ENCODE measurements at regions not wholly inside any gene's neighbourhood (a gene's known extent, or its start where the extent isn't known, plus 50 kb on each side); places are given as distances from the start of the nearest gene placed in this dataset.

DNA sequence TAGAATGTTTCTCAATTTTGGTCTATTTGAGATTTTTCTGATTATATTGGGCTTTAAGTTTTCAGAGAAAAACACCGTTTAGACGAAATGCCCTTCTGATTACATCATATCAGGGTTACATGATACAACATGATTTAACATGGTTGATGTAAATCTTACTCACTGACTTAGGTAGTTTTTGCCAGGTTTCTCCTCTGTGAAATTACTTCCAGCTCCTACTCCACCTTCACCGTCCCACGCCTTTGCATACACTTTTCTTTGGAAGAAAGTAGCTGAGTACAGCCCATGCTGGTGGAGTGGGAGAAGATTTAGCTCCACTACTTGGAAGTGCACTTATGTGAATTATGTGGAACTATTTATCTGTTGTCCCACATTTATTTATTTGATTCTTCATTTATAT, 433.2 kb upstream of the KLHL1 start:
- TF ChIP-seq, protein P1, sequence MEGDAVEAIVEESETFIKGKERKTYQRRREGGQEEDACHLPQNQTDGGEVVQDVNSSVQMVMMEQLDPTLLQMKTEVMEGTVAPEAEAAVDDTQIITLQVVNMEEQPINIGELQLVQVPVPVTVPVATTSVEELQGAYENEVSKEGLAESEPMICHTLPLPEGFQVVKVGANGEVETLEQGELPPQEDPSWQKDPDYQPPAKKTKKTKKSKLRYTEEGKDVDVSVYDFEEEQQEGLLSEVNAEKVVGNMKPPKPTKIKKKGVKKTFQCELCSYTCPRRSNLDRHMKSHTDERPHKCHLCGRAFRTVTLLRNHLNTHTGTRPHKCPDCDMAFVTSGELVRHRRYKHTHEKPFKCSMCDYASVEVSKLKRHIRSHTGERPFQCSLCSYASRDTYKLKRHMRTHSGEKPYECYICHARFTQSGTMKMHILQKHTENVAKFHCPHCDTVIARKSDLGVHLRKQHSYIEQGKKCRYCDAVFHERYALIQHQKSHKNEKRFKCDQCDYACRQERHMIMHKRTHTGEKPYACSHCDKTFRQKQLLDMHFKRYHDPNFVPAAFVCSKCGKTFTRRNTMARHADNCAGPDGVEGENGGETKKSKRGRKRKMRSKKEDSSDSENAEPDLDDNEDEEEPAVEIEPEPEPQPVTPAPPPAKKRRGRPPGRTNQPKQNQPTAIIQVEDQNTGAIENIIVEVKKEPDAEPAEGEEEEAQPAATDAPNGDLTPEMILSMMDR (IDR thresholded peaks at IDR 0.05; ENCODE audit: poor library complexity, severe bottlenecking), result no peak
- Histone ChIP-seq H3K27ac (ENCODE audit: poor library complexity, severe bottlenecking) (no peak overlapping the region), H3K36me3 (ENCODE audit: low read depth) (no peaks in the 10 kb centered on the region), H3K4me3 (ENCODE audit: severe bottlenecking) (no peak overlapping the region), H3K4me1 (ENCODE audit: insufficient read depth, poor library complexity, severe bottlenecking) (peaks cover 5% of the 10 kb centered on the region), H3K9me3 (ENCODE audit: severe bottlenecking) (no peaks in the 10 kb centered on the region), H3K27me3 (ENCODE audit: insufficient read depth, poor library complexity, severe bottlenecking) (no peaks in the 10 kb centered on the region)
- DNase-seq (ENCODE audit: low spot score), result no peak
- peak; percentile 36; the same call in 1 of the 3 replicates for ATAC-seq (ENCODE audit: low read depth)

- TF ChIP-seq, protein P1 (IDR thresholded peaks at IDR 0.05; ENCODE audit: poor library complexity, severe bottlenecking), result no peak
- Histone ChIP-seq H3K4me1 (ENCODE audit: insufficient read depth, poor library complexity, severe bottlenecking) (no peaks in the 10 kb centered on the region), H3K4me3 (ENCODE audit: severe bottlenecking) (no peak overlapping the region), H3K27me3 (ENCODE audit: insufficient read depth, poor library complexity, severe bottlenecking) (no peaks in the 10 kb centered on the region), H3K9me3 (ENCODE audit: severe bottlenecking) (no peaks in the 10 kb centered on the region), H3K36me3 (ENCODE audit: low read depth) (no peaks in the 10 kb centered on the region), H3K27ac (ENCODE audit: poor library complexity, severe bottlenecking) (no peak overlapping the region)
- ATAC-seq (ENCODE audit: low read depth), result no peak
- no peak for DNase-seq (ENCODE audit: low spot score)
Observed at GRCh38 chr13:70534466-70534865, 426.2 kb upstream of the KLHL1 start.

DNA sequence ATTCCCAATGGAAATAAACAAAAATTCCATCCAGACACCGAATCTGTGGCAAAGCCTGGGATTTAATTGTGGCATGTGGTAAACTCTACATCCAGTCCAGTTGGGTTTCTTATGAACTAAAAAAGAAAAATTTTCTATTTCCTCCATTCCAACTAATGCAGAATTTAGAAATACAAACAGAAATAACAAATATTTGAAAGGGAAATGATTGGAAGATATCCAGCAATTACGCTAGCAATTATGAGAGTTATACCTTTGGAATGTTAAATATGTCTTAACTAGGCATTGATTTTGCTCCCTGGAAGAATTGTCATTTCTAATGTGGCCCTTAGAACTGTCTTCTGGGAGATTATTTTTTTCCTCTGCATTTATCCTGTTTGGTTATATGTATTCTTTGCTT, 421.4 kb upstream of the KLHL1 start:
- Histone ChIP-seq H3K36me3 (ENCODE audit: low read depth) (no peaks in the 10 kb centered on the region), H3K4me1 (ENCODE audit: insufficient read depth, poor library complexity, severe bottlenecking) (no peaks in the 10 kb centered on the region), H3K4me3 (ENCODE audit: severe bottlenecking) (no peak overlapping the region), H3K27ac (ENCODE audit: poor library complexity, severe bottlenecking) (no peak overlapping the region), H3K27me3 (ENCODE audit: insufficient read depth, poor library complexity, severe bottlenecking) (no peaks in the 10 kb centered on the region), H3K9me3 (ENCODE audit: severe bottlenecking) (no peaks in the 10 kb centered on the region)
- DNase-seq (ENCODE audit: low spot score) (no peak), ATAC-seq (ENCODE audit: low read depth) (no peak)
- TF ChIP-seq, protein P1 (IDR thresholded peaks at IDR 0.05; ENCODE audit: poor library complexity, severe bottlenecking), result no peak

GRCh38 chr13:70527599-70527998, 419.3 kb upstream of the KLHL1 start:
- H3K9me3 ChIP-seq (ENCODE audit: severe bottlenecking), result no peaks in the 10 kb centered on the region
- H3K36me3 ChIP-seq (ENCODE audit: low read depth), result no peaks in the 10 kb centered on the region
- no peaks in the 10 kb centered on the region for H3K27me3 ChIP-seq (ENCODE audit: insufficient read depth, poor library complexity, severe bottlenecking)
- no peaks in the 10 kb centered on the region for H3K4me1 ChIP-seq (ENCODE audit: insufficient read depth, poor library complexity, severe bottlenecking)
- DNase-seq (ENCODE audit: low spot score), result no peak
- ATAC-seq (ENCODE audit: low read depth), result no peak
- TF ChIP-seq, protein P1 (IDR thresholded peaks at IDR 0.05; ENCODE audit: poor library complexity, severe bottlenecking), result no peak
- no peak overlapping the region for H3K27ac ChIP-seq (ENCODE audit: poor library complexity, severe bottlenecking)
- no peak overlapping the region for H3K4me3 ChIP-seq (ENCODE audit: severe bottlenecking)

DNA sequence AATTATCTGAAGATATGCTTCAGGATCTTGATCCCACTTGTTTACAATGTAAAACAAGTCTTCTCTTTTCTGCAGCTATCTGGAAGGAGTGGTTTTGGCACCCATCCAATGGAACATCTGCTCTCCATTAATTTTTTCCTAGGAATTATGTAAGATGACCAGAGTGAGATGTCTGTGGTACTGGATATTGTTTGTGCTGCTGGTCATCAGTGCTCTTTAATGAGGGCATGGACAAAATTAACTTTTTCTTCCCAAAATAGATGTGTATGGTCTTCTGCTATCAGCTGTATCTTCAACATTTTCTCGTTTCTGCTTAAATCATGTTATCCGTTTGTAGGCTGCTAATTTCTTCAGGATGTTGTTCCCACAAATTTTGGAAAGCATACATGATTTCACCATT, 415.4 kb upstream of the KLHL1 start:
- TF ChIP-seq, protein P1 (IDR thresholded peaks at IDR 0.05; ENCODE audit: poor library complexity, severe bottlenecking), result no peak
- Histone ChIP-seq H3K4me3 (ENCODE audit: severe bottlenecking) (no peak overlapping the region), H3K4me1 (ENCODE audit: insufficient read depth, poor library complexity, severe bottlenecking) (no peaks in the 10 kb centered on the region), H3K9me3 (ENCODE audit: severe bottlenecking) (no peaks in the 10 kb centered on the region), H3K27me3 (ENCODE audit: insufficient read depth, poor library complexity, severe bottlenecking) (no peaks in the 10 kb centered on the region), H3K27ac (ENCODE audit: poor library complexity, severe bottlenecking) (no peak overlapping the region), H3K36me3 (ENCODE audit: low read depth) (no peaks in the 10 kb centered on the region)
- ATAC-seq (ENCODE audit: low read depth) (no peak), DNase-seq (ENCODE audit: low spot score) (no peak)
